ENCODE measurements at regions not wholly inside any gene's neighbourhood (a gene's known extent, or its start where the extent isn't known, plus 50 kb on each side); places are given as distances from the start of the nearest gene placed in this dataset.
"Not testable (repeated sequence)": the region's sequence is repeated elsewhere in the genome, so short reads cannot be mapped to it uniquely, and the experiment has no call there.

DNA sequence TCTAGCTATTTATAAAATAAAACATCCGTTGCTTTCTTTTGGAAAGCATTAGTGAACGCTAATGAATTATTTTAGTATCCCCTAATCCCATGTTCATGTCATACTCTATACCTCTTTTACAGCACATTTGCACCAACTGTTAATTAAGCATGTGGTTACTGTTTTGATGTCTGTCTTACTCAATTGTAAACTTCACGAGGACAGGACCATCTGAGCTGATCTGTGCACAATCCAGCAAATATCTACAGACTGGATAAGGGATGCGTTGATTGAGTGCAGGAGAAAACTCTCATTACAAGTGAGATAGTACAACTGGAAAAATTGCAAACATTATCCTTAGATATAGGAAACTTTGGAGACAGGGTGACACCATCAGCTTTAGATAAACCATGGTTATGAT, 201.1 kb downstream of the PCDH20 start:
- no peak for DNase-seq

- DNase-seq = not testable (repeated sequence)
Observed at GRCh38 chr13:61205898-61206297, 209.8 kb downstream of the PCDH20 start.

- no peak for DNase-seq
Observed at GRCh38 chr13:61204025-61204424, 211.6 kb downstream of the PCDH20 start.

DNA sequence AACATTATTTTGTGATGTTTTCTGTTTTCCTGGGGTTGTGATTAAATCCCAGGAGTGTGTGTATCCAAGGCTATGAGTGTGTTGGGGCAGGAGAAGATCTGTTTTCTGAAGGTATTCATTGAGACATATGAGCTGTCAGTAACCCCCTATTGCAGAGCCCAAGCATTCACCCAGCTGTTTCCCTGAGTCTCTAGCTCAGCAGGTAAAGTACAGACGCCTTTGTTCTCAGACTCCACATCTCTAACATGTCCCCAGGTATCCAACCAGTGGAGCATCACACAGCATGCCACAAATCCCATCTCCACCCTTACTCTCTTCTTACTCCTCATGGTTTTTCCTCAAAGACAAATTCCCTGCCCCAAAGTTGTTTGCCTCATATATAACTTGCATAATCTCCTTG, 213.6 kb downstream of the PCDH20 start:
- no peak for DNase-seq

DNA sequence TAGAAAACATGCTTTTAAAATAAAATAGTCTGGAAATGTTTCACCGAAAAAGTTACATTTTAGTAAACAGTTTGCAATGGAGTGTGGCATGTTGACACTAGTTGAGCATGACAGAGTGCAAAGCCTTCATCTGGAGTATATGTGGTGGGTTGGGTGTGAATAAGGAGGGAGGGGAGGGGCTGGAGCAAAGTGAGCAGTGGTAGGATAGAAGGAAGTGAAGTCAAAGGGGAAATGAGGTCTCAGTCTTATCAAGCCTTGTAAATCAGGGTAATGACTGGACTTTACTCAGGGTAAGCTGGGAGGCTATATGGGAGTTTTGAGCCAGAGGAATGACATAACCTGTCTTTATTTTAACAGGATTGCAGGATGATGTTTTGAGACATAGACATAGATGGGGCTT, 222.8 kb downstream of the PCDH20 start:
- DNase-seq = no peak

GRCh38 chr13:61188057-61188456, 227.6 kb downstream of the PCDH20 start:
- DNase-seq = no peak

- no peak for DNase-seq
Observed at GRCh38 chr13:61187471-61187870, 228.2 kb downstream of the PCDH20 start.

DNA sequence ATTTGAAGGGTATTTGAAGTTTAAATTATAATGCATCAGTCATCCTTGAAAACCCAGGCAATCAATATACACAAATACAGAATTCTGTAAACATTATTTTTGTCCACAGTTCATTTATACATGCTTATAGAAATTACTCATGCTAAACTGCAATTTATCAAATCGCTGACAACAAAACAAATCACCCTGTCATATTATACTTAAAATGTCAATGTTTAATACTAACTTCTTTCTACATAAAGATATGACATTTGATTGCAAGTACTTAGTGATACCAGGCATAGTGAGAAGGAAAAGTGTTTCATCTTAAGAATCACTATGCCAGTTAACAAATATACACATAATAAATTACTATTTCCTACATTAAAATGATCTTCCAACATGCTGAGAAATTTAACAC, 232.0 kb downstream of the PCDH20 start:
- DNase-seq = no peak

GRCh38 chr13:61180234-61180633, 235.4 kb downstream of the PCDH20 start:
- DNase-seq = no peak

DNA sequence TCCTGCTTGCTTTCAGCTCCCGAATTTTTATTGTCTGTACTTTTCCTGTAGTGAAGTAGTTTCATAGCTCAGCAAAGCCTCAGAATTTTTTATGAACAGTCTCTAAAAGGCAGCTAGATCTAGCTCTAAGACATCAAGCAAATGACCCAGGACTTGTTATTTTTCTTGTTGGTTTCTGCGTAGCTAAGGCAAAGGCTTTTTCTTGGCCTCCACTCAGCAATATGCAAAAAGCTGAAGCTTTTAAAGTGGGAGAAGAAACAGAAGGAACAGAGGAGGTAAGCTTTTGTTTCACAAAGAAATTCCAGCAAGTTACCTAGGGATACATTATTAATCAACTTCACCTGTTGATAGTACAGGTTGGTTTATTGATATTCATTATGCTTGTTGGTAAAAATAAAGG, 235.9 kb downstream of the PCDH20 start:
- DNase-seq = no peak

GRCh38 chr13:61170856-61171255, 244.8 kb downstream of the PCDH20 start:
- no peak for DNase-seq

- no peak for DNase-seq
Observed at GRCh38 chr13:61162636-61163035, 253.0 kb downstream of the PCDH20 start.

DNA sequence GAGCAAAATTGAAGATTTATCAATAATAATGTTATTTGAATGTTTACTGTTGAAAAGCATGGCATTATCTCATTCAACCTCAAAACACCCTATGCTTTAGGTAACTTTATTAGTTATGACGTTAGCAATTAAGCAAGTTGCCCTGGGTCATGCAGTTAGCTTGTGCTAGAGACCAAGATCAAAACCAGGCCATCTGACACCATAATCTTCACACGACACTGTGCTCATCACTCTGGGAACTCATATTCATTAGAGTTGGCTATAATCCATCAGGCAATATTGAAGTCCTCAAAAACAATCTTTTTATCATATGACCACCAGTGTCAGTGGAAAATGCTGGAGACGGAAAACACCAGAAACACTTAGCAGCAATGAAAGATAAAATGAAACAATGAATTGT, 253.5 kb downstream of the PCDH20 start:
- no peak for DNase-seq

DNA sequence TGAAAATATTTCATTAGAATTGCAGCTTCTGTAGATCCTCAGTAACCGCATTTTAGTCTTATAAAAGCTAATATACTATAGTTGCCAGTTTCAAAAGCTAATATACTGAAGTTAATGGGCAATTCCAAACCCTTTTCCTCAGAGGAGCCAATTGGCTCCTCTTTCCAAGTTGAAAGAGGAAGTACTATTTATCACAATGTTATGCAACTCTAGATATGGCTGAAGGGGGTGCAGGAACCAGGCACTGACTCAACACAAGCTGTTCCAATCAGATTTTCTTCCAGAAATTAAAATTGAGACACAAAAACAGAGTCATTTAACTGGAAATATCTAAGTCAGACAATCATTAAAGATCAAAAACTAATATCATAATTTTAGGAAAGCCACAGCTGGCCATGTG, 258.9 kb downstream of the PCDH20 start:
- no peak for DNase-seq

GRCh38 chr13:61151062-61151461, 264.6 kb downstream of the PCDH20 start:
- DNase-seq = no peak

GRCh38 chr13:61149331-61149730, 266.3 kb downstream of the PCDH20 start:
- DNase-seq = no peak

DNA sequence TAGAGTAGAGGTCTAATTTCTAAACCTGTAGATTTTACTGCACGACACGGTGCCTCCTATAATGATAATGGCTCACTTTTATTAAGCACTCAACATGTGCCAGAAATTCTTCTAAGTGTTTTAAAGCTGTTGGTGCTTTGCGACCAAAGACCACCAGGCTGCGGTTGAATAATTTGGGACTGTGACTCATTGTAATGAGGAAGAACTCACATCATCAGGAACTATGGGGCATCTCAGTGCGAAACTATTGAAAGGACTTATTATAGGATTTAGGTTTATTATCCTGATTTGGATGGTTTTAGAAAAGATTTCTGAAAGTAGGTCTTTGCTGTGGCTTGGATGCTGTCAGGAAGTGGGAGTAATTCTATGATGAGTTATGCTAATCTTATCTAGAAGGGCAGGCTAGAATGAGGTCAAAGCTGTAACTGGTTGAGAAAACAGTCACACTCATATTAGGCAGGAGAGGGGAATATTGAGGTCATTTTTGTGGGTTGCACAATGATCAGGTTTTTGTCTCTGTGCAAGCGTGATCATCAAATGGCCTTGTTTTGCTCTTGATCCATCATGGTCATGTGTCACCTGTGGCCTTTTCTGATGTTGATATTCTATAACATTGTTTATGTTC, 266.8 kb downstream of the PCDH20 start:
- no peak for DNase-seq

- DNase-seq = no peak
Observed at GRCh38 chr13:61148211-61148610, 267.4 kb downstream of the PCDH20 start.

GRCh38 chr13:61146571-61146970, 269.1 kb downstream of the PCDH20 start:
- DNase-seq = no peak

- no peak for DNase-seq
Observed at GRCh38 chr13:61146158-61146557, 269.5 kb downstream of the PCDH20 start.

DNA sequence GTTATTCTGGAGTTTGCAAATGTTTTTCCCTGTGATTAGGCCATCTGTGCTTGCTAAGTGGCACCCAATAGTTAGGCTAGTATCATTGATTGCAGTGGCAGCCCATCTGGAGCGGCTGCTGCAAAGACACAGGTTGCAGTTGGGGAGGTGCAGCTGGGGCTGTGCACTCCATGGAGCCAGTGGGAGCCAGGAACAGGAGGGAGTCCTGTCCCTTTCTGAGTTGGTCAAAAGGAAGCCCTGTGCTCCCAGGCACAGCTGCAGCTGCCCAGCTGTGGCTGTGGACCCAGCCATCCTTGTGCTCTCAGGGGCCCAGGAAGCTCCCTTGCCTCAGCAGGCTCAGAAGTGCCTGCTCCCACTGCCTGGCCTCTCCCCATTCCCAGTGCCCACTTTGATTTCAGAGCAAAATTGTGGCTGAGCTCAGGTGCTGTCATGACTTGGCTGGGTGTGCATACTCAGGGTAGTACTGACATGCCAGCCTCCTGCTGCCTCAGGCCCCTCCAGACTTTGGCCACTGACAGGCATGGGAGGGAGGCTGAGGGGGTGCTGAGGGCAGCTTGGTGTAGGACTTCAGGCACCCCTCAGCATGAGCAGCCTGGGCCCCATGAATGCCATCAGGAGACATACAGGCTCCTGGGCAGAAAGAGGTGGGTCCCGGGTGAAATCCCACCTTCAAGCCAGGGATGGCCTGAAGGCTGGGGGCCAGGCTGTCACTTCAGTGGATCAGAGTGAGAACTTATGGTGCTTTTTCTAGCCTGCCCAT, 270.6 kb downstream of the PCDH20 start:
- no peak for DNase-seq

- DNase-seq = no peak
Observed at GRCh38 chr13:61144301-61144700, 271.3 kb downstream of the PCDH20 start.

DNA sequence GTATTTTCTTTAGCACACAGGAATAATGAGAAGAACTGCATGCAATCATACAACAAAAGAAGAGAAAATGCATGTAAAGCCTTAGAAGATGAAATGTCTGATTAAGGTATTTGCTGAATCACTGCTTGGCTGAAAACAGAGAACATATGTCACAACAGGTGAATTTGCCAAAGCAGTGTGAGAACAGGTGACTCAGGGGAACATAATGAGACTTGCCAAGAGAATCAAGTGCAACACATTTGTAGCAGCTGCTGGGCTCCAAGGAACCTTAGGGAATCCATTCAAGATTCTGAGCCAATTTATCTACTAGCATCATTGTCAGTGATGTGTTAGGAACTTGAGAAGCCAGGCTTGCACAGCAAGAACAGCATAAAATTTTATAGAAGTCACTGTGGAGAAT, 273.1 kb downstream of the PCDH20 start:
- DNase-seq = no peak

GRCh38 chr13:61138857-61139256, 276.8 kb downstream of the PCDH20 start:
- DNase-seq = no peak

GRCh38 chr13:61136515-61136914, 279.1 kb downstream of the PCDH20 start:
- no peak for DNase-seq

Data from stimulated activated CD8-positive, alpha-beta memory T cell treated with anti-CD3 and anti-CD28 coated beads, Interleukin-4, amount 100 ng/mL, for 48 hours (primary cell).